ENCODE measurements at regions not wholly inside any gene's neighbourhood (a gene's known extent, or its start where the extent isn't known, plus 50 kb on each side); places are given as distances from the start of the nearest gene placed in this dataset.
"Not testable (repeated sequence)": the region's sequence is repeated elsewhere in the genome, so short reads cannot be mapped to it uniquely, and the experiment has no call there.

- no peak for DNase-seq (ENCODE audit: low read depth)
These were observed 234.7 kb downstream of the TLR4 start for GRCh38 chr9:117938896-117939295.

DNA sequence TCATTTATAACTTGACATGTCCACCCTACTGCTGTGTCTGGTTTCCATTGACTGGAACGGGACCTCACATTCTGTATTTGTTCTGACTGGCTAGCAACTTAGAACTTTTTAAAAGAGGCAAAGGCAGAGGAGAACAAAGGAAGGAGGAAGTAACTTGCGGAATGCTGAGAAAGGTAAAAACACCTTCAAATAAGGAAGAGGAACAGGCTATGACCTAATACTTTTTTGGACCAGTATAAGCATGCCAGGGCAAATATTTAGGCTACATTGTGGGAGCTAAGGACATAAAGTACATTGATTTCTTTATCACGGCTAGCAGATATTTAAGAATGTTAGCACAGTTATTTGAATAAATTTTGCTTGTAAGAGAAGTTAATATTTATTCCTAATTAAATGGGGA is 240.5 kb downstream of the TLR4 start:
- DNase-seq (ENCODE audit: low read depth) = not testable (repeated sequence)

GRCh38 chr9:117945286-117945685 is 241.1 kb downstream of the TLR4 start:
- no peak for DNase-seq (ENCODE audit: low read depth)

- no peak for DNase-seq (ENCODE audit: low read depth)
These were observed 246.9 kb downstream of the TLR4 start for GRCh38 chr9:117951127-117951526.

- DNase-seq (ENCODE audit: low read depth) = no peak
These were observed 248.4 kb downstream of the TLR4 start for GRCh38 chr9:117952581-117952980.

- DNase-seq (ENCODE audit: low read depth) = no peak
These were observed 253.1 kb downstream of the TLR4 start for GRCh38 chr9:117957267-117957666.

DNA sequence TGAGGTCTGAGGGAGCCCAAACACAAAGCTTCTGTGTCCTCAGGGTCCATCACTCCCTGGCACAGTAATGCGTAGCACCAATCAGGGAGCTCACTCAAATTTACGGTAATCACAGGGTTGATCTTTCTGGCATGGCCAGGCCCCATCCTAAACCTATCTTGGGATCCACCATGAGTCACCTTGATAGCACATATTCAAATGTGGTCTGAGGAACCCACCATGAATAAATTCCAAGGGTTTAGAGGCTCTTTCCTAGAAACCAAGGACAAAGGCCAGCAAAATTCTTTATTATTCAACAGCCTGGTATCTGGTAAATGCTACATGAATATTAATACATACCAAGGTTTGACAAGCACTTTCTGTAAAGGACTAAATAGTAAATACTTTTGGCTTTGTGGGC is 254.5 kb downstream of the TLR4 start:
- no peak for DNase-seq (ENCODE audit: low read depth)

GRCh38 chr9:117963493-117964090 is 259.4 kb downstream of the TLR4 start:
- no peak for DNase-seq (ENCODE audit: low read depth)

DNA sequence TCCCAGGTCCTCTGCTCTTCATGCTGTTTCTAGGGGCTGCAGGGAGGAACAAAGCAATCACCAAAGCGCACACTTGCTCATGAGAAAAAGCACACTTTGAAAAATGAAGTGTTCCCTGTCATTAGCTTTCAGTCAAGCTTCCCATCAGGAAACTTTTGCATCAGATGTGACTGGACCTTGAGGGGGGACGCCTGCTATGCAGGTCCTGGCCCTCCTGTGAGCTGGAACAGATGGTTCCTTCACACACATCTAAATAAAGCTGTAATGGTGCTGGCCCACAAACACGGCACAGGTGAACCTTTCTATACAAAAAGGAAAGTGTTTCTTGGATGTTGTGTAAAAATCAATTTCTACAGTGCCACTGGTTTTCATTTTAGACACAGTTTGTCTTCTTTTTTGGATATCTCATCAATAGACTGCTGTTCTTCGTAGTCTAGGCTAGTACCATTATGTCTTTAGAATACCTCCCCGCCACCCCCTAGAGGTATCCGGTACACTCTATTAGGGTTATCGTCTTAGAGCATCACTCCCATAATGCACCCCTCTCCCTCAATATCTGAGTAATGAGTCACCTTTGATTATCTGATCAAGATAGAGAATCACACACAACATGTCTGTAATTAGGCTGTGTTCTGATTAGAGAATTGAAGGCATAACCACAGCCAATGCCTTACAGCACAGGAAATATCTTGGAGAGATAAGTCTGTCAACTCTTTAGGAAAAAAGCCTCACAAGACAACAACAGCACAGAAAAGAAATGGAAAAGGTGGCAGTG is 266.3 kb downstream of the TLR4 start:
- DNase-seq (ENCODE audit: low read depth) = no peak

DNA sequence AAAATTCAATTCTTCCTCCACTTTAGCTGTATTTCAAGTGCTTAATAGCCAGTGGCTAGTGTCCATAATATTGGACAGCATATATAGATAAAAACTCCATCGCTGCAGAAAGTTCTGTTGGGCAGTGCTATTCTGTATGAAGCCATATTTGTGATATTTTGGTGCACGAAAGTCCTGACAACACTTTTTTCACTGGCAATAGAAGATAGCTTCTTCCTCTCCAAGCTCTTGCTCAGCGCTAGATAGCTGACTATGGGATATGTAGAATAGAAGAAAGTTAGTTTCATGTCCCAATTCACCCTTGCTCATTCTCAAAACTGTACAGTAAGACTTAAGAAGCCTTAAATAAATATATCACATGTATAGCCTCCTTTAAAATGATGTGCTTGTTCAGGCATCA is 269.9 kb downstream of the TLR4 start:
- DNase-seq (ENCODE audit: low read depth) = no peak

DNA sequence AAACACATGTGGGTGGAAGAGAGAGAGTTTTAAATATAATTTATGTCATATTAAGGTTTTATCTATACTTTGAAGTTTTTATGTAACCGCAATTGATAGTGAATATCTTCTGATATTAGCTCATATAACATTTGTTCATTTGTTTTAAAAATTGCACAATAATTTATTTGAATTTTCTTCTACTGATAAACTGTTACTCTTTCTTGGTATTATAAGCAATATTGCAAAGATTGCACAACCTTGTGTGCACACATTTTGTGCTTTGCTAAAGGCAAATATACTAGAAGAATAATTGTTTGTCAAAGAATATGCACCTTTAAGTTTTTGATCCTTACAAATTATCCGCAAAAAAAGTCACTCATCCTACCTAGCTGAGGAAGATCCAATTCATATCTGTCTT is 275.7 kb downstream of the TLR4 start:
- DNase-seq (ENCODE audit: low read depth) = no peak

DNA sequence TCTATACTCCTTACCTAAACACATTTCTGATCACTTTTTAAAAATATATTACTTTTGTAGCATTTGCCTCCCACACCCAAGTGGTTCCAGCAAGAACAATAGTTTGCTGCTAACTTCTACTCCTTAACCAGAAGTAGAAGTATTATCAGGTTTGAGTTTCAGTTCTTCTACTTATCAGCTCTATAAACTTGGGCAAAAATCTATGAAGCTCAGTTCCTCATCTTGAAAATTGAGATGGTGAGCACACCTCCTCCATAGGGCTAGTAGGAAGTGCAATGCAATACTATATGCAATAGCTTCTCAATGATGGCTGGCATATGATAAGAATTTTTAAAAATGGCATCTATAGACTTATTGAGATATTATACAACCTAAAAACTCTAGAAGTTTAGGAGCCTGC is 283.7 kb downstream of the TLR4 start:
- no peak for DNase-seq (ENCODE audit: low read depth)

DNA sequence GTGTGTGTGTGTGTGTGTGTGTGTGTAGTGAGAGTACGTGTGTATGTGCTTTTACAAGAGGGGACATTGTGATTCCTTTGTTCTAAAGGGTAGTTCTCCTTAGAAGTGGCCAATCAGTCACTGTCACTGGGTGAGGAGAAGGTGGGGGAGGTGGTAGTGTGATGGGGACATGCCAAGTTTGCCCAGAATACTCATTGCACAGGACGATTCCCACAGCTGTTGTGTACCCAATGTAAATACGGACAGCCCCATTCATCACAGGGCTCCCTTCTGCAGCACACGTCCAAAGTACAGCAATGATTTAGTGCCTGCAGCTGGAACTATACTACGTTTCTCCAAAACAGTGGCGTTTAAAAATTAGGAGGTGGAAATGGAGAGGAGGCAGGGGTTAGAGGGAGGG is 287.8 kb downstream of the TLR4 start:
- no peak for DNase-seq (ENCODE audit: low read depth)

DNA sequence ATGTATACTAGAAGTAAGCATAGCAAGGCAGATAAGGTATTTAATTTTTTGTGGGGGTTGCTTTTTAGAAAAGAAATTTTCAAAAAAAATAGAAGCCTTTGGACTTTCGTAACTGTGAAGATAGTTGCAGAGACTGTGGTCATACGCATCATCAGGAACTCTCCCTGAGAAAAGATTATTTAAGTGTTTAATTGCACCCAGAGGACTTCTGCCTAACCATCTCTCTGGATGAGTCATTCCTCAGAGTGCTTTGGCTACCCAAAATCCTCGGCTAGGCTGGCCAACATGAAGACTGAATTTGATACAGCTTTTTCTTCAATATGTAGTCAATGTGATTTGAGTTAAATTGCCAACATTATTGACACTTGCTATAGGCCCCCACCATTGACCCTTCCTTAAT is 296.4 kb downstream of the TLR4 start:
- no peak for DNase-seq (ENCODE audit: low read depth)

- DNase-seq (ENCODE audit: low read depth) = no peak
These were observed 299.0 kb downstream of the TLR4 start for GRCh38 chr9:118003240-118003639.

DNA sequence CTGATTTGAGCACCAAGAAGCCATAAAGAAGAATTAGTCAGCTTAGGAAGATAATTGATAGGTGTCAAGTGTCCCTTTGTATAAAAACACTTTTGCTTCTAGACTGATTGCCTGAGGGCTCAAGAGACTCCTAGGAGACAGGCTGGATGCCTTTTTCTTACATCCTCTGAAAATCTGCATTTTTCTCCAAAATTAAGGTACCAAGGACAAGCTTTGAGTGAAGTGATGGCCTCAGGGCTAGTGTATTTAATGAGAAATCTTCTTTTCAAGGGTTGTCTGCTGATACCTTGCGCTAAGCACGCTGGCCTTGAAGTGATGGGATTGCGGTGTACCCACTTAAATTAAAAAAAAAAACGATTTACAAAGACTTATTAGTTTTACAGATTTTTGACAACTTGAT is 304.0 kb downstream of the TLR4 start:
- DNase-seq (ENCODE audit: low read depth) = no peak

- no peak for DNase-seq (ENCODE audit: low read depth)
These were observed 305.4 kb downstream of the TLR4 start for GRCh38 chr9:118009614-118010013.

DNA sequence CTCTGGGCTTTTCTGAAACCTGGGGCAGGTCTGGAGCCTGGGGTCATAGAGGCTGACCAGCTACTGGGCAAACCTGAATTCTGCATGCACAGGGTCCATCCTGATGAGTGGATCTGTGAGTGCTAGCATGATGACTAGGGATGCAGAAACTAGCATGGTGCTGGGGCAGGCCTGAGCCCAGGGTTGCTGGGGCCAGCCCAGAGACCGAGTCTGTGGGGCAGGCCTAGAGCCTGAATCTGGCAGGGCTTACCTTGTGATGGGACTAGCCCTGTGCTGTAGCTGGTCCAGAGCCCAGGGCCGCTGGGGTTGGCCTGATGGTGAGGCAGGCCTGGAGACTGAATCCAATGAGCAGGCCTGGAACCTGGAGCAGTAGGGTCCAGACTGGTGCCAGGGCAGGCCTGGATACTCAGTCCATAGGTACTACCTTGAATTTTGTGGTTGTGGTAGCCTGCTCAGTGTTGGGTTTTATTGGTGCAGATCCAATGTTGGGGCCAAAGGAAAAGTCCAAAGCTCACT is 313.5 kb downstream of the TLR4 start:
- DNase-seq (ENCODE audit: low read depth) = no peak

- no peak for DNase-seq (ENCODE audit: low read depth)
These were observed 319.4 kb downstream of the TLR4 start for GRCh38 chr9:118023644-118024043.

DNA sequence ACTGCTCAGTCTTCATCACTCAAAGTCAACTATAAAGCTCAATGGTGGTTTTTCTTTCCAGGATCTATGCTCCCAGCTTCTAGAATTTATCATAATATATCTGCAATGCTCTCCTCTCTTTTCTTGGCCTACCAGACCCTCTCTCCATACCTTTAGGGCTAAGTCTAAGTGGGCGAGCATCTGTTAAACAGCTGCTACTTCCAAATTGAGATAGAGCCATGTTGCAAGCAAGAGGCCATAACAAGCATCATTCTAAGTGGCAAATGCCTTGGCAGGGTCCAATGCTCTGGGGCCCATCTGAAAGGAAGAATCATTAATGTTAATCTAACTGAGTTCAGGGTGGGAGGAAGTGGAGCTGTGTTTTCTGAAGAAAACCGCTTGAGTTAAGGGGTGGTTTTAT is 324.0 kb downstream of the TLR4 start:
- no peak for DNase-seq (ENCODE audit: low read depth)

- no peak for DNase-seq (ENCODE audit: low read depth)
These were observed 325.2 kb downstream of the TLR4 start for GRCh38 chr9:118029425-118029824.

GRCh38 chr9:118034701-118035100 is 330.5 kb downstream of the TLR4 start:
- DNase-seq (ENCODE audit: low read depth) = no peak

DNA sequence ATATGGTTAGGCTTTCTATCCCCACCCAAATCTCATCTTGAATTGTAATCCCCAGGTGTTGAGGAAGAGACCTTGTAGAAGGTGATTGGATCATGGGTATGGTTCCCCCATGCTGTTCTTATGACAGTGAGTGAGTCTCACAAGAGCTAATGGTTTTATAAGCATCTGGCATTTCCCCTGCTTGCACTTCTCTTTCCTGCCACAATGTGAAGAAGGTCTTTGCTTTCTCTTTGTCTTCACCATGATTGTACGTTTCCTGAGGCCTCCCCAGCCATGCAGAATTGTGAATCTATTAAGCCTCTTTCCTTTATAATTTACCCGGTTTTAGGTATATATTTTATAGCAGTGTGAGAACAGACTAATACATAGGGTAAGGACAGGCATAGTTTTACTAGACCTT is 334.5 kb downstream of the TLR4 start:
- no peak for DNase-seq (ENCODE audit: low read depth)

DNA sequence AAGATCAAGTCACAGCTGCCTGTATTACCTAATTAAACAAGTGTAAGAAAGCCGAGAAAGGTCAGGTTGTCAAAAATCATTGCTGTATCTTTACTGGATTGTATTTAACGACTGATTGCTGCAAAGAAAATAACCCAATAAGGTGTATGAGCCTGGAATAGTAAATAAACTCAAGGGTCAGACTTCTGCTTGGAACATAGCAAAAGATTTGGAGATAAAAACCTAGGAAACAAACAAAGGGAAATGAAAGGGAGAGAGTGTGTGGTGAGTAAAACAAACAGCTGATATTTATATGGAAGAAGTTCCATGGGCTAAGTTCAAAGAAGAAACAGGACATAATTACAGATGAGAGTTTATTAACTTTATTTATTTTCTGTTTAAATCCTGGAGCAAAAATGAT is 354.0 kb downstream of the TLR4 start:
- DNase-seq (ENCODE audit: low read depth) = no peak

All from GM04504 (cell line).